ENCODE measurements at regions not wholly inside any gene's neighbourhood (a gene's known extent, or its start where the extent isn't known, plus 50 kb on each side); places are given as distances from the start of the nearest gene placed in this dataset.

DNA sequence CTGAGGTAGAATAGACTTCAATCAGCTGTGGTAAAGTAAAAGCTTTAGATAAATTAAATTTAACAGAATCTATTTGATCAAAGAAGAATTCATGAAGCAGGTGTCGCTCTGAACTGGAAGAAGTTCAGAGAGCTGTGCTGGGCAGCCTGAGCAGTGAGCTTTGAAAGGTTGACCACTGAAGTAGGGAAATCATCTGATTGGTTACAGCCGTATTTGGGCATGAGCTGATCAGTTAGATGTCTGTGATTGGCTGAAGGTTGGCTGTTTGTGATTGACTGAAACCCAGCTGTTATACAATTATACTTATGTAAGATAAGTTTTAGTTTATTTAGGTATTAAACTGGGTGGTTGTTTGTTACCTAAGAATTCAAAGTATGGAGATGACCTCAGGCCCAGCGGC, 1174.6 kb downstream of the CDH9 start:
- TF ChIP-seq ZNF274 (CRISPR knock-in tag; IDR thresholded peaks at IDR 0.05) (no peak), EED (CRISPR knock-in tag; IDR thresholded peaks at IDR 0.05) (no peak)
